OCI-LY3 (cell line): ENCODE measurements at regions not wholly inside any gene's neighbourhood (a gene's known extent, or its start where the extent isn't known, plus 50 kb on each side); places are given as distances from the start of the nearest gene placed in this dataset.

Experiments used
- EZH2phosphoT487 ChIP-seq: fragments of 200-600 bp; shearing (Covaris generic); IDR thresholded peaks from 2 replicates; pipeline ENCODE4 v1.6.1; 2018; ENCODE audit warnings: antibody characterized with exemption, mixed run types, low read depth
- TF ChIP-seq, protein P1 (sequence below): fragments of 200-600, 300-600 bp; sonication (generic); IDR thresholded peaks from 2 replicates; pipeline ENCODE4 v1.5.1; 2014; ENCODE audit warnings: antibody characterized with exemption, low read length, low read depth

DNA sequence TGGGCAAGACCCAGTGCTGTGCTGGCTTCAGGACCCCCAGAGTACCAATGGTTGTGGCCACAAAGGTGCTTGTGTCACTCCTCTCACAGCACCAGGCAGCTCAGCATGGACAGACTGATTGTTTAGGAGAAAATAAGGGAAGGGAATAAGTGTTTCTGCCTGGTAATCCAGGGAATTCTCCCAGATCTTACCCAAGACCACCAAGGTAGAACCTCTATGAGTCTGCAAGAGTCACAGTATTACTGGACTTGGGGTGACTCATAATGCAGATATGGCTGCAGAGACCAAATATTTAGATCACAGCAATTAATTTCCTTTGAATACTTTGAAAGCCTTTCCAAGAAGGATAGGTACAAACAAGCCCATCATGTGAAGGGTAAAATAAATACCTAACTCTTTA is 1178.3 kb upstream of the FLRT2 start:
- TF ChIP-seq, protein P1, sequence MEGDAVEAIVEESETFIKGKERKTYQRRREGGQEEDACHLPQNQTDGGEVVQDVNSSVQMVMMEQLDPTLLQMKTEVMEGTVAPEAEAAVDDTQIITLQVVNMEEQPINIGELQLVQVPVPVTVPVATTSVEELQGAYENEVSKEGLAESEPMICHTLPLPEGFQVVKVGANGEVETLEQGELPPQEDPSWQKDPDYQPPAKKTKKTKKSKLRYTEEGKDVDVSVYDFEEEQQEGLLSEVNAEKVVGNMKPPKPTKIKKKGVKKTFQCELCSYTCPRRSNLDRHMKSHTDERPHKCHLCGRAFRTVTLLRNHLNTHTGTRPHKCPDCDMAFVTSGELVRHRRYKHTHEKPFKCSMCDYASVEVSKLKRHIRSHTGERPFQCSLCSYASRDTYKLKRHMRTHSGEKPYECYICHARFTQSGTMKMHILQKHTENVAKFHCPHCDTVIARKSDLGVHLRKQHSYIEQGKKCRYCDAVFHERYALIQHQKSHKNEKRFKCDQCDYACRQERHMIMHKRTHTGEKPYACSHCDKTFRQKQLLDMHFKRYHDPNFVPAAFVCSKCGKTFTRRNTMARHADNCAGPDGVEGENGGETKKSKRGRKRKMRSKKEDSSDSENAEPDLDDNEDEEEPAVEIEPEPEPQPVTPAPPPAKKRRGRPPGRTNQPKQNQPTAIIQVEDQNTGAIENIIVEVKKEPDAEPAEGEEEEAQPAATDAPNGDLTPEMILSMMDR: no peak
- no peak for TF ChIP-seq EZH2phosphoT487
